HG02973 (cell line): ENCODE measurements at regions not wholly inside any gene's neighbourhood (a gene's known extent, or its start where the extent isn't known, plus 50 kb on each side); places are given as distances from the start of the nearest gene placed in this dataset.
"Not testable (repeated sequence)": the region's sequence is repeated elsewhere in the genome, so short reads cannot be mapped to it uniquely, and the experiment has no call there.

ENCODE experiments used
- ATAC-seq: cut with Tn5 transposase; IDR thresholded peaks from one replicate; pipeline ENCODE4 v1.9.1; 2021; ENCODE audit warnings: moderate library complexity; ENCODE audit not compliant: unreplicated experiment

DNA sequence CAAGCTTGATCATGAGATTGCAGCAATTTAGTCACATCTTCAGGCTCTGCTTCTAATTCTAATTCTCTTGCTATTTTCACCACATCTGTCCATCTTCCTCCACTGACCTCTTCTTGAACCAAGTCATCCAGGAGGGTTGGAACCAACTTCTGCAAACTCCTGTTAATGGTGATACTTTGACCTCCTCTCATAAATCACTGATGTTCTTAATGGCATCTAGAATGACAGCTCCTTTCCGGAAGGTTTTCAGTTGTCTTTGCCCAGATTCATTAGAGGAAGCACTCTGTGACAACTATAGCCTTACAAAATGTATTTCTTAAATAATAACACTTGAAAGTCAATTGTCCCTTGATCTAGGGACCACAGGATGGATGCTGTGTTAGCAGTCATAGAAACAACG, 136.2 kb downstream of the IGLL1 start:
- not testable (repeated sequence) for ATAC-seq

GRCh38 chr22:23439581-23439980, 140.5 kb downstream of the IGLL1 start:
- ATAC-seq = not testable (repeated sequence)

DNA sequence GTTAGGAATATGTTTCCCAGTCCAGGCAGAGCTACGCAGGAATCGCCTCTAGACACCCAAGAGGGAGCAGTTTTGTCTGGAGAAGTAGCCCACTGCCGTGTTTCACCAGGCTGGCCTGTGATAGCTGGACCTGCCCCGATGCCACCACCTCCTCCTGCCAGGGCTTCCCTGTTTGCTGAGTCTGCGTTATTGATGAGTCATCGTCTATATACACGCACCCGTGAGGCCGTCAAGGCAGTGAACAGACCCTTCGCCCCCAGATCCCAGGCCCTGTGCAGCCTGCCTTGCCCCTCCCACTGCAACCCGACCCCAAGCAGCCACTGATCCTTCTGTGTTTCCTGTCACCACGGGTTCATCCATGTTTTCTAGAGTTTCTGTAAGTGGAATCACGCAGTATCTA, 141.9 kb downstream of the IGLL1 start:
- no peak for ATAC-seq

- no peak for ATAC-seq
Measured at GRCh38 chr22:23437779-23438178, 142.3 kb downstream of the IGLL1 start.

GRCh38 chr22:23437107-23437395, 143.0 kb downstream of the IGLL1 start:
- ATAC-seq = not testable (repeated sequence)

- not testable (repeated sequence) for ATAC-seq
Measured at GRCh38 chr22:23436354-23437106, 143.6 kb downstream of the IGLL1 start.

- ATAC-seq = not testable (repeated sequence)
Measured at GRCh38 chr22:23435186-23435585, 144.9 kb downstream of the IGLL1 start.

DNA sequence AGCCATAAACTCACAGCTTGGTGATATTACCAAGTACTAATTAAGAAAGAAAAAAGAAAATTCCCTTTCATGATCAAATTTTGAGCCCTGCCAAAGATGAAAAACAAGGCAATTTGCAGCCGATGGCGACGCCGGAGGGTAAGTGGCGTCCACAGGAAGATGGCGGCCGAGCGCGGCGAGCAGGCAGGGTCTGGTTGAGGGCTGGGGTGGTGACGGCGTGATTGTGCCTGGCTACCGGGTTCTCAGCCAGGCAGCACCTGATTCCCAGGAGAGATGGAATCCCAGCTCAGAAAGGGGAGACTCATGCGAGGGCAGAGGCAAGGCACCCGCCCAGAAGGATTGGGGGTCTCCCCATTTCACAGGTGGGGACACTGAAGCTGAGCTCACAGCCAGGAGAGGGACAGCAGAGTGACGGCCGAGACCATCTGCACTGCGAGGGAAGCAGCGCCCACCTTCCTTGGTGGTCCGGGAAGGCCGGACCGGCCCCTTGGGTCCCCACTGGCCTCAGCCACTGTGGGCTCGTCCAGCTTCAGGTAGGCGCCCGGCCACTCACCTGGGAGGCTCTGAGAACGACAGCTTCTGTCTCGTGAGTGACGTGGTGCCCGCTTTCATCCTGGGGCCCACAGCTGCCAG, 145.8 kb downstream of the IGLL1 start:
- not testable (repeated sequence) for ATAC-seq

DNA sequence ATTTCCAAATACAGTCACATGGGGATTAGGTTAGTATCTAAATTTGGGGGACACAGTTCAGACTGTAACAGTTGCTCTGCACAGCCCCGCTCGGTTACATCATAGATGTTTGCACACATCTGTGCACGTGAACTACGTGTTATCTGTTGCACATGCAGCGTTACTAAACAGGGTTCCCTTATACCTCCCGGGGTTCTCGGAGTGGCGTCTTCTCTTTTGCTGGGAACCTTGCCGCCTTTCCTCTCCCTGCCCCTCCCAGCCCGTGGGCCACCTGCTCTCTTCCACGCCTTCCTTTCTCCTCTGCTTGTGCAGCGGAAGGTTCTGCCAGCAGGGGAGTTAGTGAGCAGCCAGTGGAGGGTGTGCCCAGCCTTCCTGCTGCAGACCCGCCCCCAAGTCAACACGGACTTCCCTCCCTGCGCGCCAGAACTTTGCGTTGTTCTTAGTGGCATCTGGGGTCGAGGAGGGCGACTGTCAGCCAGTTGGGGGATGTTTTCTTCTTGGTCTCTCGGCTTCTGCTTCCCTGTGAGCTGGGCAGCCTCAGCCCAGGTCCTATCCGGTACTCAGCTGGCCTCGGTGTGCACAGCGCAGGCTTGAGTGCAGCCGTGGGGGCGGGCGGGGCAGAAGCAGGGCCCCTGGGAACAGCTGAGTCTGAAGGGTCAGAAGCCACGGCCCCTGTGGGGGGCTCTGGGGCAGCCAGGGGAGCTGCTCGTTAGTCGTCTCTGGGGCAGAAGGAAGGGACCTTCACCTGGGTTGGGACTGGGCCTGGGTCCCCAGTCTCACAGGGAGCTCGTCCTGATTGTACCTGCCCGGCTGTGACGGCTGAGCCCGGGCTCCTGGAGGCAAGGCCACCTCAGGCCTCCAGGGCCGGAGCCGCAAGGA, 146.7 kb downstream of the IGLL1 start:
- not testable (repeated sequence) for ATAC-seq

- ATAC-seq = not testable (repeated sequence)
Measured at GRCh38 chr22:23432719-23433118, 147.4 kb downstream of the IGLL1 start.

GRCh38 chr22:23431337-23432072, 148.6 kb downstream of the IGLL1 start:
- ATAC-seq = no peak

DNA sequence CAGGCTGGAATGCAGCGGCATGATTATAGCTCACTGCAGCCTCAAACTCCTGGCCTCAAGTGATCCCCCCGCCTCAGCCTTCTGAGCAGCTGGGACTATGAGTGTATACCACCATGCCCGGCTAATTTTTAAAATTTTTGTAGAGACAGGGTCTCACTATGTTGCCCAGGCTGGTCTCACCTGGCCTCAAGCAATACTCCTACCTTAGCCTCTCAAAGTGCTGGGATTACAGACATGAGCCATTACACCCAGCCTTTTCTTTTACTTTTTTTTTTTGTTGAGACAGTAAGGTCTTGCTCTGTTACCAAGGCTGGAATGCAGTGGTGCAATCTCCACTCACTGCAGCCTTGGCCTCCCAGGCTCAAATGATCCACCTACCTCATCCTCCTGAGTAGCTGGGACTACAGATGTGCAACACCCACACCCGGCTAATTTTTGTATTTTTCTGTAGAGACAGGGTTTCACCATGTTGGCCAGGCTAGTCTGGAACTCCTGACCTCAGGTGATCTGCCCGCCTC, 155.5 kb downstream of the IGLL1 start:
- ATAC-seq = not testable (repeated sequence)

- ATAC-seq = no peak
Measured at GRCh38 chr22:23424031-23424430, 156.1 kb downstream of the IGLL1 start.

- not testable (repeated sequence) for ATAC-seq
Measured at GRCh38 chr22:23422281-23422680, 157.8 kb downstream of the IGLL1 start.

DNA sequence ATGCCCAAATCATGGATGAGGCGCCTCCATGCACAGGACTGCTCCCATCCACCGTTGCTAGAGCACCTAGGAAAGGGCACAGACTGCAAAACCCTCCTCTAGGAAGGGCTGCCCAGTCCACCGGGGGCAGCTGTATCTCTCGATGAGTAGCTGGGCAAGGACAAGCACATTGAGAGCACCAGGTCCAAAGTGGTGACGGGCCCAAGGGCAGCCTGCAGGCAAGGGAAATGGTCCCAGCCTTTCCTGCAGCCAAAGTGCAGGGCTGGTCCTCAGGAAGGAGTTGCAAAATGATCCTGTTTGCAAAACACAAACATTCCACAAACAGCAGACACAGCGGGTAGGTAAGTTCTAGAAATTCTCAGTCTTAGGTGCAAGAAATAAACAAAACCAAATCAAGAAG, 158.8 kb downstream of the IGLL1 start:
- not testable (repeated sequence) for ATAC-seq

GRCh38 chr22:23419931-23420330, 160.2 kb downstream of the IGLL1 start:
- no peak for ATAC-seq

- ATAC-seq = no peak
Measured at GRCh38 chr22:23419171-23419570, 160.9 kb downstream of the IGLL1 start.

GRCh38 chr22:23418159-23418788, 161.8 kb downstream of the IGLL1 start:
- ATAC-seq = no peak

DNA sequence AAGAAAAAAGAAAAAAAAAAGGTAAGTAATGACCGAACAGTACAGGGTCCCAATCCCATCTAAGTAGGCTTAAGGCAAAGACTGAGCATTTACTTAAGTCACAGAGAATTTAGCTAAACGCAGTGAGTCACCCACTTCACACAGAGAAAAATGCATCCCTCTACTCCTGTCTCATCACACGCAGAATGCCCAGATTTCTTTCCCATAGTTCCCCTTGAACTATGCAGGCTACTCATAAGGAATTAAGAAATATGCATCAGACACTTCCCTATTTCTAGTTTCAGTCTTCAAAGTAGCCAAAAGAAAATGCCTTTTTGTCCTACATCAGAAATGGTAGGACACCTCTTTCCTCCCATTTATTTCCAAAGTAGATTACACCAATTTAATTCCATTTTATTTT, 162.8 kb downstream of the IGLL1 start:
- not testable (repeated sequence) for ATAC-seq

DNA sequence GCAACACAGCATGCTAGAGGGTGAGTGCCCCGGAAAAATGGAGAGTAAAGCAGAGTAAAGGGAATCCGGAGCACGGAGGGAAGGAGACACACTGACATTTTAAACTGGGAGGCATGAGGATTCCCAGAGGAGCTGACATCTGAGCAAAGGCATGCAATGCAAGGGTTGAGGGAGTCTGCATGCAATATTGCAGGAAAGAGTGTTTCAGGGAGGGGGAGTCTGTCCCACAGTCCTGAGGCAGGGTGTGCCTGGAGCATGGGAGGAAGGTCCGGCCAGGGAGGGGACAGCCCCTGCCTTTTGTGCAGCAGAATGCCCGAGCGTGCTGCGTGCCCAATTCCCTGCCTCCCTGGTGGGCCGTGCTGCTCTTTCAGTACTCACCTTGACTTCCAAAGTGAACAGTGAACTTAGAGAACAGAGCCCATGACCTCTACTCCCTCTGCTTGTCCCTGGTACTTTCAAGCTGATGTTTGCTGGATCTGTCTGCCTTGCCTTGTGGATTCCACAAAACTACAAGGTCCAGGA, 163.9 kb downstream of the IGLL1 start:
- ATAC-seq = not testable (repeated sequence)
